MM.1S (cell line): ENCODE measurements at regions not wholly inside any gene's neighbourhood (a gene's known extent, or its start where the extent isn't known, plus 50 kb on each side); places are given as distances from the start of the nearest gene placed in this dataset.

ENCODE experiments used
- CTCF ChIP-seq: fragments of 300-600 bp; sonication (generic); IDR thresholded peaks from 2 replicates; pipeline ENCODE4 v1.5.1; 2016; ENCODE audit warnings: antibody characterized with exemption, low read length, mixed read lengths
- EZH2 ChIP-seq: fragments of 300-600 bp; sonication (generic); optimal IDR thresholded peaks from 2 replicates; pipeline ENCODE3; 2017; ENCODE audit warnings: low read depth, mild to moderate bottlenecking, antibody characterized with exemption, low read length, mixed read lengths

GRCh38 chr4:75189711-75190335 is 256.9 kb downstream of the PARM1 start:
- TF ChIP-seq EZH2: no peak
- TF ChIP-seq CTCF: no peak
